HEK293T (cell line): ENCODE measurements at regions not wholly inside any gene's neighbourhood (a gene's known extent, or its start where the extent isn't known, plus 50 kb on each side); places are given as distances from the start of the nearest gene placed in this dataset.

Experiments used
- BHLHE40 ChIP-seq: fragments of 450-650 bp; IDR thresholded peaks from 2 replicates; pipeline ENCODE4 v1.6.1; 2016; ENCODE audit warnings: mild to moderate bottlenecking, moderate library complexity, borderline replicate concordance
- CTBP1 ChIP-seq: fragments of 450-650 bp; IDR thresholded peaks from 2 replicates; pipeline ENCODE4 v1.6.1; 2016; ENCODE audit warnings: borderline replicate concordance
- FOXK2 ChIP-seq: fragments of 450-650 bp; IDR thresholded peaks from 2 replicates; pipeline ENCODE4 v1.6.1; 2016; ENCODE audit warnings: mild to moderate bottlenecking
- FOXM1 ChIP-seq: fragments of 450-650 bp; IDR thresholded peaks from 2 replicates; pipeline ENCODE4 v1.6.1; 2017; ENCODE audit warnings: mild to moderate bottlenecking, borderline replicate concordance
- HDGF ChIP-seq: fragments of 450-650 bp; IDR thresholded peaks from 2 replicates; pipeline ENCODE4 v1.6.1; 2017; ENCODE audit warnings: antibody characterized with exemption, borderline replicate concordance
- NFRKB ChIP-seq: fragments of 450-650 bp; IDR thresholded peaks from 2 replicates; pipeline ENCODE4 v1.6.1; 2016; ENCODE audit warnings: mild to moderate bottlenecking, moderate library complexity
- SP1 ChIP-seq: fragments of 450-650 bp; IDR thresholded peaks from 2 replicates; pipeline ENCODE4 v1.6.1; 2017
- TARDBP ChIP-seq: fragments of 450-650 bp; IDR thresholded peaks from 2 replicates; pipeline ENCODE4 v1.6.1; 2016

- TF ChIP-seq TARDBP (no peak), NFRKB (no peak), SP1 (no peak), FOXM1 (no peak), BHLHE40 (no peak), FOXK2 (no peak), HDGF (no peak), CTBP1 (no peak)
Observed at GRCh38 chr22:22417495-22418162, 90.9 kb downstream of the ZNF280B start.
